ENCODE measurements at regions not wholly inside any gene's neighbourhood (a gene's known extent, or its start where the extent isn't known, plus 50 kb on each side); places are given as distances from the start of the nearest gene placed in this dataset.

GRCh38 chr6:21739838-21740237 is 146.3 kb downstream of the SOX4 start:
- Histone ChIP-seq H3K4me1 (ENCODE audit: control insufficient read depth in 1 of 2, insufficient read depth in 2 of 2, low read depth in 1 of 2, low read length in 1 of 2) (peaks cover 32 to 38% of the 10 kb centered on the region in 2 experiments), H3K9ac (no peak overlapping the region), H3K36me3 (replicated peaks in 1 of 2; ENCODE audit: control insufficient read depth in 1 of 2, insufficient read depth in 2 of 2, low read length in 1 of 2) (no peaks in the 10 kb centered on the region), H3K4me2 (peak overlapping the region; percentile 76; the same call in 1 of the 2 replicates), H3K4me3 (ENCODE audit: low read depth in 2 of 2, low read length in 1 of 2) (no peak overlapping the region), H3K9me3 (no peaks in the 10 kb centered on the region), H3F3A (replicated peaks; ENCODE audit: insufficient read depth) (peaks cover 21% of the 10 kb centered on the region), H3K9me2 (no peaks in the 10 kb centered on the region), H4K20me1 (ENCODE audit: insufficient read depth) (no peaks in the 10 kb centered on the region; the same call in 1 of the 2 replicates), H2AFZ (ENCODE audit: low read depth) (no peak overlapping the region), H3K27me3 (ENCODE audit: insufficient read depth) (no peaks in the 10 kb centered on the region), H3K27ac (ENCODE audit: low read depth in 2 of 2, low read length in 1 of 2) (peak overlapping the region; percentile 85 to 97; a peak in 2 of 4 replicates), H3K79me2 (ENCODE audit: insufficient read depth) (peaks cover 71% of the 10 kb centered on the region)
- 89% methylated on average over 5 of the region's 5 CpGs for WGBS (ENCODE audit: low lambda C conversion rate)
- no peak for DNase-seq
- CTCF ChIA-PET, result interaction anchor here (1.1 kb wide), 1 partner anchor 410 kb away, joined by 3 read pairs; no protein-coding TSS in a partner anchor
- no peak for TF ChIP-seq EZH2phosphoT487 (IDR thresholded peaks at IDR 0.05; ENCODE audit: borderline replicate concordance, low read depth)
- no peak for TF ChIP-seq FOXJ3 (CRISPR knock-in tag; IDR thresholded peaks at IDR 0.05)
- TF ChIP-seq IRF3 (IDR thresholded peaks at IDR 0.05; ENCODE audit: low read depth, low read length), result no peak
- no peak for TF ChIP-seq FOSL2 (IDR thresholded peaks at IDR 0.05; ENCODE audit: borderline replicate concordance, low read depth)
- no peak for TF ChIP-seq TAF1 (IDR thresholded peaks at IDR 0.05; ENCODE audit: borderline replicate concordance, low read depth, low read length)
- TF ChIP-seq ELF1 (IDR thresholded peaks at IDR 0.05), result no peak
- no peak for TF ChIP-seq GATA2 (CRISPR knock-in tag; IDR thresholded peaks at IDR 0.05)
- no peak for TF ChIP-seq GABPA (IDR thresholded peaks at IDR 0.05; ENCODE audit: low read depth)
- no peak for TF ChIP-seq CHD2 (IDR thresholded peaks at IDR 0.05; ENCODE audit: low read length, partially characterized antibody)
- no peak for TF ChIP-seq RFX5 (IDR thresholded peaks at IDR 0.05; ENCODE audit: low read length)
- no peak for TF ChIP-seq RXRA (IDR thresholded peaks at IDR 0.05; ENCODE audit: borderline replicate concordance, low read depth)
- no peak for TF ChIP-seq MEF2A (IDR thresholded peaks at IDR 0.05; ENCODE audit: borderline replicate concordance, low read depth)
- TF ChIP-seq YY1 (IDR thresholded peaks at IDR 0.05; ENCODE audit: low read depth), result no peak
- TF ChIP-seq POLR2AphosphoS5 (IDR thresholded peaks at IDR 0.05; ENCODE audit: low read depth, low read length), result no peak
- TF ChIP-seq USF2 (IDR thresholded peaks at IDR 0.05; ENCODE audit: borderline replicate concordance, low read depth, low read length), result no peak
- no peak for TF ChIP-seq EP300 (IDR thresholded peaks at IDR 0.05; ENCODE audit: borderline replicate concordance in 1 of 2, low read depth in 1 of 2, low read length in 1 of 2)
- TF ChIP-seq TCF12 (IDR thresholded peaks at IDR 0.05), result no peak
- TF ChIP-seq RCOR1 (IDR thresholded peaks at IDR 0.05; ENCODE audit: low read length), result no peak
- TF ChIP-seq REST (IDR thresholded peaks at IDR 0.05; ENCODE audit: low read depth, low read length), result no peak
- POLR2A ChIA-PET, result interaction anchor here (1.0 to 3.2 kb wide), 2 partner anchors 146 to 232 kb away, joined by 3 to 9 read pairs; partner anchors contain the start of gene SOX4
